CD1c-positive myeloid dendritic cell (primary cell): ENCODE measurements at regions not wholly inside any gene's neighbourhood (a gene's known extent, or its start where the extent isn't known, plus 50 kb on each side); places are given as distances from the start of the nearest gene placed in this dataset.
A peak's percentile ranks its signal among the peaks of the same experiment; 100 is the strongest.
"Not testable (repeated sequence)": the region's sequence is repeated elsewhere in the genome, so short reads cannot be mapped to it uniquely, and the experiment has no call there.

Source experiments
- DNase-seq: peaks from one replicate; pipeline ENCODE4 v3.0.0-alpha.2; 2016; ENCODE audit errors: extremely low spot score

- DNase-seq, result no peak
Observed at GRCh38 chr4:83781434-83781833, 245.5 kb downstream of the GPAT3 start.

- no peak for DNase-seq
Observed at GRCh38 chr4:83780053-83780733, 244.3 kb downstream of the GPAT3 start.

- no peak for DNase-seq
Observed at GRCh38 chr4:83779103-83780052, 243.5 kb downstream of the GPAT3 start.

GRCh38 chr4:83772685-83773084 is 236.8 kb downstream of the GPAT3 start:
- no peak for DNase-seq

GRCh38 chr4:83771113-83771705 is 235.3 kb downstream of the GPAT3 start:
- DNase-seq, result no peak

GRCh38 chr4:83768146-83768545 is 232.2 kb downstream of the GPAT3 start:
- DNase-seq, result no peak

GRCh38 chr4:83767067-83767466 is 231.2 kb downstream of the GPAT3 start:
- DNase-seq, result no peak

GRCh38 chr4:83759611-83760010 is 223.7 kb downstream of the GPAT3 start:
- peak; percentile 2 for DNase-seq

GRCh38 chr4:83758285-83758684 is 222.4 kb downstream of the GPAT3 start:
- DNase-seq, result no peak

GRCh38 chr4:83757121-83757621 is 221.3 kb downstream of the GPAT3 start:
- DNase-seq, result no peak

- no peak for DNase-seq
Observed at GRCh38 chr4:83753260-83753659, 217.4 kb downstream of the GPAT3 start.

GRCh38 chr4:83751336-83751949 is 215.5 kb downstream of the GPAT3 start:
- DNase-seq, result no peak

GRCh38 chr4:83748711-83749110 is 212.8 kb downstream of the GPAT3 start:
- DNase-seq, result no peak

- no peak for DNase-seq
Observed at GRCh38 chr4:83738895-83739294, 203.0 kb downstream of the GPAT3 start.

GRCh38 chr4:83734576-83734975 is 198.7 kb downstream of the GPAT3 start:
- DNase-seq, result no peak

GRCh38 chr4:83732114-83732635 is 196.3 kb downstream of the GPAT3 start:
- DNase-seq, result no peak

GRCh38 chr4:83731609-83732008 is 195.7 kb downstream of the GPAT3 start:
- peak; percentile 86 for DNase-seq

GRCh38 chr4:83730958-83731357 is 195.1 kb downstream of the GPAT3 start:
- DNase-seq, result not testable (repeated sequence)

- no peak for DNase-seq
Observed at GRCh38 chr4:83728191-83728590, 192.3 kb downstream of the GPAT3 start.

GRCh38 chr4:83725336-83726085 is 189.6 kb downstream of the GPAT3 start:
- DNase-seq, result peak; percentile 70
